A673 (cell line): ENCODE measurements at regions not wholly inside any gene's neighbourhood (a gene's known extent, or its start where the extent isn't known, plus 50 kb on each side); places are given as distances from the start of the nearest gene placed in this dataset.
A peak's percentile ranks its signal among the peaks of the same experiment; 100 is the strongest.

Experiments used
- BruUV-seq: library from RNA; stranded (reverse); fragments of 400-500 nt; replicated peaks from 2 replicates; lab custom pipeline; 2021; lab: Mats Ljungman, UMichigan
- CTCF ChIA-PET: fragments of 300-600 bp; sonication (Branson Sonifier 250); formaldehyde crosslinking; loops from one replicate; lab custom pipeline; 2022; ENCODE audit warnings: antibody characterized with exemption; lab: Charles Lee
- POLR2A ChIA-PET: fragments of 300-600 bp; sonication (Branson Sonifier 250); formaldehyde crosslinking; loops from one replicate; lab custom pipeline; 2022; ENCODE audit warnings: antibody characterized with exemption; ENCODE audit not compliant: low non-redundant PET; lab: Charles Lee
- DNase-seq: peaks from one replicate; pipeline ENCODE4 v3.0.0-alpha.2; 2015; ENCODE audit warnings: low spot score
- H3K27ac ChIP-seq: fragments of 200-600 bp; sonication (generic); 2 replicates; pipeline ENCODE4 v1.5.1; 2016; ENCODE audit warnings: mixed run types, low read depth, mild to moderate bottlenecking, mixed read lengths, antibody characterized with exemption, low read length; ENCODE audit not compliant: poor library complexity, severe bottlenecking
- H3K27me3 ChIP-seq: fragments of 200-600 bp; sonication (generic); replicated peaks from 2 replicates; pipeline ENCODE4 v1.6.1; 2017; ENCODE audit warnings: mixed run types, low read depth, mild to moderate bottlenecking, mixed read lengths, antibody characterized with exemption, low read length; ENCODE audit not compliant: insufficient read depth, poor library complexity
- H3K36me3 ChIP-seq: fragments of 200-600 bp; sonication (generic); 2 replicates; pipeline ENCODE4 v1.6.1; 2016; ENCODE audit warnings: mixed run types, mild to moderate bottlenecking, mixed read lengths, antibody characterized with exemption, low read length; ENCODE audit not compliant: insufficient read depth, poor library complexity, severe bottlenecking
- H3K4me1 ChIP-seq: fragments of 200-600 bp; sonication (generic); 2 replicates; pipeline ENCODE4 v1.6.1; 2017; ENCODE audit warnings: mixed run types, mild to moderate bottlenecking, mixed read lengths, antibody characterized with exemption, low read length; ENCODE audit not compliant: insufficient read depth, poor library complexity, severe bottlenecking
- H3K4me3 ChIP-seq: fragments of 200-600 bp; sonication (generic); 2 replicates; pipeline ENCODE4 v1.5.1; 2016; ENCODE audit warnings: low read depth, mixed run types, mild to moderate bottlenecking, mixed read lengths, low read length; ENCODE audit not compliant: poor library complexity, severe bottlenecking
- H3K9me3 ChIP-seq: fragments of 200-600 bp; sonication (generic); 2 replicates; pipeline ENCODE4 v1.6.1; 2016; ENCODE audit warnings: mixed run types, low read depth, mild to moderate bottlenecking, mixed read lengths, antibody characterized with exemption, low read length; ENCODE audit not compliant: poor library complexity, severe bottlenecking
- CTCF ChIP-seq: fragments of 300-800, 200-600 bp; sonication (generic); conservative IDR thresholded peaks from 2 replicates; pipeline ENCODE4 v1.5.1; 2017; ENCODE audit warnings: low read depth, mild to moderate bottlenecking, antibody characterized with exemption, low read length, moderate library complexity, mixed read lengths
- EZH2 ChIP-seq: fragments of 200-600 bp; sonication (generic); IDR thresholded peaks from 2 replicates; pipeline ENCODE4 v1.6.1; 2017; ENCODE audit warnings: borderline replicate concordance, low read depth, mild to moderate bottlenecking, mixed read lengths, antibody characterized with exemption, low read length; ENCODE audit not compliant: poor library complexity, severe bottlenecking
- intact Hi-C: fragments of 100-400 bp; cut with micrococcal nuclease; formaldehyde crosslinking; loops from one replicate; pipeline ENCODE4 v1.10.0; 2022; ENCODE audit not compliant: unreplicated experiment

- BruUV-seq = no TSS peak
- Histone ChIP-seq H3K4me1 (no peaks in the 10 kb centered on the region), H3K36me3 (no peaks in the 10 kb centered on the region), H3K27me3 (peaks cover 100% of the 10 kb centered on the region), H3K9me3 (no peaks in the 10 kb centered on the region), H3K4me3 (no peak overlapping the region), H3K27ac (no peak overlapping the region)
- CTCF ChIA-PET = no interaction called here
- DNase-seq = no peak
- TF ChIP-seq CTCF = no peak
- TF ChIP-seq EZH2 = peak; percentile 41
- POLR2A ChIA-PET = no interaction called here
- intact Hi-C loops = no loop called here
These were observed 209.4 kb upstream of the FOXF1 start for GRCh38 chr16:86300746-86301481.

DNA sequence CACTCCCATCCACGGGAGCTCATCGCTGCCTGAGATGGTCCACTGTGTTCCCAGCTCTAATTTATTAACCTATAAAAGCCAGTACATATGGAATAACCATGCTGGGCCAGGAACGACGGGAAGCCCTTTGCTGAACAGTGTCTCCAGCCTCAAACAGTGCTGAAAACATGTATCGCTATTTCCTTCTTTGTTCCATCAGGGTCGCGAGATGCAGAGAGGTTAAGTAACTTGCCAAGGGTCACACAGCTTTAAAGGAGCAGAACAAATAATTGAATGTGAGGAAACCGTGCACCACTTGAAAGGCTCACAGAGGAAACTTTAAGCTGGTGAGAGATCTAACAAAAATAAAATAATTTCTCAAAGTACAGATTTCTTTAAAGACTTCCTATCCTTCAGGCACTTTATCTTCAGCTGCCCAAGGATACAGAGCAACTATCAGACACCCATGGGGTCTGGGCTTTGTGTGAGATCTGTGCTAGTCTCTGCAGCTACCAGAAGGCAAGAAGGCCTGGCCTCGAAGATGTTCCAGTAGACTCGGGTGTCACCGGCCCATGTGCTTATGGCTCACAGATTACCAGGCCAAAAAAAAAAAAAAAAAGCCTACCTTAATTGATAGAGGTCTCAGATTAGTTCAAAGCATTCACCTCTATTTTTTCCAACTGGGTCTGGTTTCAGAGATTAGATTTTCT, 207.8 kb upstream of the FOXF1 start:
- Histone ChIP-seq H3K4me3 (no peak overlapping the region), H3K27me3 (peaks cover 99% of the 10 kb centered on the region), H3K36me3 (no peaks in the 10 kb centered on the region), H3K4me1 (no peaks in the 10 kb centered on the region), H3K27ac (no peak overlapping the region), H3K9me3 (no peaks in the 10 kb centered on the region)
- no peak for DNase-seq
- ChIA-PET POLR2A (no interaction called here), CTCF (no interaction called here)
- no TSS peak for BruUV-seq
- intact Hi-C loops = no loop called here
- no peak for TF ChIP-seq EZH2
- no peak for TF ChIP-seq CTCF

DNA sequence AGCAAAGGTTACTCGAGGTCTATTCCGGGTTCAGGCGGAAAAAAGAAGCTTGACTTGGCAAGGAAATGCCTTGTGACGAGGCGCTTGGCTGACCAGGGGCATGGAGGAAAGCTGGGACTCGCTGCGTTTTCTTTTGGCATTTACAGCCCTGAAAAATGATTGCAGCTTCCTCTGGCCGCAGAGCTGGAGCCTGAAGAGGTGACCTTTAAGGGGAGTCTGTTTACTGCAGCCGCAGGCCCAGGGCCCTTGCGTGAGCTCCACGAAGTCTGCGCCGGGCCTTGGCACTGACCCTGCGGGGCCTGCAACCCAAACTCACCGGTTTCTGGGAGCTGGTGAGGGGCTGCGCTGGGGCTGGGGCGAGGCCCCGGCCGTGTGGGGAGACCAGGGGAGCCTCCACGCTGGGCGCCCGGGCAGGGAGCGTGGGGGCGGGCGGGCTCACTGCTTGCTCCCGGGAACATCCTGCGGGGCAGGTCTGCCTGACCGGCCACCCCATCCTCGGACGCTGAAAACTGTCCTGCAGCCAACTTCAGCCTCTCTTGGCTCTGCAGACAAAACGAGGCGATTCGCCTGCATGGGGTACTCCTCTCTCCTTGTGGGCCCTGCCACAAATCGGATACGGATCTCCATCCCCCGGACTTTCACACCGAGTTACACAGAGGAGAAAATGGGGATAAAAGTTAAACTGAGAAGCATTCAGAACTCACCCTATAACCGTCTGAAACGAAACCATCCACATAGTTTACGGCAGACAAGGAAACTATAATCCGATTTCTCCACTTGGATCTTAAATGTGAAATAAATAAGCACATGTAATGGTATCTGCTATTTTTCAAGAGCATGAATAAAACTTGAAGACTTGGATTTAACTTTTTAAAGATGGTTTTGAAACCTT, 206.3 kb upstream of the FOXF1 start:
- ChIA-PET POLR2A (no interaction called here), CTCF (no interaction called here)
- H3K4me1 ChIP-seq = no peaks in the 10 kb centered on the region
- intact Hi-C loops = no loop called here
- H3K4me3 ChIP-seq = no peak overlapping the region
- H3K27ac ChIP-seq = no peak overlapping the region
- no peak for DNase-seq
- no peaks in the 10 kb centered on the region for H3K9me3 ChIP-seq
- no peaks in the 10 kb centered on the region for H3K36me3 ChIP-seq
- BruUV-seq = no TSS peak
- H3K27me3 ChIP-seq = peaks cover 88% of the 10 kb centered on the region
- TF ChIP-seq CTCF (no peak), EZH2 (no peak)
